OCI-LY3 (cell line): ENCODE measurements at regions not wholly inside any gene's neighbourhood (a gene's known extent, or its start where the extent isn't known, plus 50 kb on each side); places are given as distances from the start of the nearest gene placed in this dataset.

Source experiments
- H2AFZ ChIP-seq: fragments of 200-600, 300-600 bp; shearing (Covaris generic); 2 replicates; pipeline ENCODE4 v1.6.0; 2014; ENCODE audit warnings: antibody characterized with exemption, low read depth, low read length
- H3K27ac ChIP-seq: fragments of 200-600, 300-600 bp; sonication (generic); 2 replicates; pipeline ENCODE4 v1.5.1; 2014; ENCODE audit warnings: mild to moderate bottlenecking, low read length, moderate library complexity, mixed read lengths
- H3K27me3 ChIP-seq: fragments of 200-600, 300-600 bp; sonication (generic); 2 replicates; pipeline ENCODE4 v1.6.1; 2014; ENCODE audit warnings: low read depth, low read length, mixed read lengths
- H3K36me3 ChIP-seq: fragments of 200-600, 300-600 bp; sonication (generic); replicated peaks from 2 replicates; pipeline ENCODE3; 2014; ENCODE audit warnings: low read depth, low read length, mixed read lengths
- H3K4me1 ChIP-seq: fragments of 300-600, 200-600 bp; sonication (generic); 2 replicates; pipeline ENCODE4 v1.6.1; 2014; ENCODE audit warnings: low read length, mixed read lengths
- H3K4me2 ChIP-seq: fragments of 200-600, 300-600 bp; sonication (generic); 2 replicates; pipeline ENCODE4 v1.6.1; 2014; ENCODE audit warnings: low read length, mixed read lengths
- H3K4me3 ChIP-seq: fragments of 300-600, 200-600 bp; sonication (generic); 2 replicates; pipeline ENCODE4 v1.5.1; 2014; ENCODE audit warnings: antibody characterized with exemption, mild to moderate bottlenecking, low read length, moderate library complexity
- H3K79me2 ChIP-seq: fragments of 300-600, 200-600 bp; shearing (Covaris generic); 2 replicates; pipeline ENCODE4 v1.6.1; 2014; ENCODE audit warnings: mild to moderate bottlenecking, low read length, mixed read lengths
- H3K9ac ChIP-seq: fragments of 300-600, 200-600 bp; shearing (Covaris generic); 2 replicates; pipeline ENCODE4 v1.6.0; 2014; ENCODE audit warnings: mild to moderate bottlenecking, low read length, moderate library complexity
- H3K9me3 ChIP-seq: fragments of 200-600, 300-600 bp; shearing (Covaris generic); 2 replicates; pipeline ENCODE4 v1.6.1; 2014; ENCODE audit warnings: low read length, mixed read lengths; ENCODE audit not compliant: insufficient read depth
- H4K20me1 ChIP-seq: fragments of 200-600, 300-600 bp; sonication (generic); 2 replicates; pipeline ENCODE4 v1.6.1; 2016; ENCODE audit warnings: low read length, mixed read lengths; ENCODE audit not compliant: insufficient read depth
- EZH2phosphoT487 ChIP-seq: fragments of 200-600 bp; shearing (Covaris generic); IDR thresholded peaks from 2 replicates; pipeline ENCODE4 v1.6.1; 2018; ENCODE audit warnings: antibody characterized with exemption, mixed run types, low read depth
- TF ChIP-seq, protein P1 (sequence below): fragments of 200-600, 300-600 bp; sonication (generic); IDR thresholded peaks from 2 replicates; pipeline ENCODE4 v1.5.1; 2014; ENCODE audit warnings: antibody characterized with exemption, low read length, low read depth

DNA sequence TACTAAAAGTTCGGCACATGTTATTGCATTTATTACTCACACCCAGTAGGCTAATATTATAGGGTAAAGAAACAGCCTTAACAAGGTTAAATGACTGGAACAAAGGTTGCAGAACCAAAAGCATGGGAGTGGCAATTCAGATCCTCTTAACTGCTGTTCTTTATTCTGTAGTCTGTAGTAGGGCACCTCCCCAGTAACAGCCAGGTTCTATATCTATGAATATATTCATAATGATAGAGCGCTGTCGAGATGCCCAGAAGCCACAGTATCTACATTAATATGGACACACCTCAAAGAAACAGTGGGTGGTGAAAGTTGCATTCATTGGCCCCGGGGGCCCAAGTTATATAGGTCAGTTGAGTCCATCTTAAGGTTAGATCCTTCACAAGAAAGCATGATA is 340.9 kb upstream of the THRB start:
- no peak for TF ChIP-seq EZH2phosphoT487
- TF ChIP-seq, protein P1, sequence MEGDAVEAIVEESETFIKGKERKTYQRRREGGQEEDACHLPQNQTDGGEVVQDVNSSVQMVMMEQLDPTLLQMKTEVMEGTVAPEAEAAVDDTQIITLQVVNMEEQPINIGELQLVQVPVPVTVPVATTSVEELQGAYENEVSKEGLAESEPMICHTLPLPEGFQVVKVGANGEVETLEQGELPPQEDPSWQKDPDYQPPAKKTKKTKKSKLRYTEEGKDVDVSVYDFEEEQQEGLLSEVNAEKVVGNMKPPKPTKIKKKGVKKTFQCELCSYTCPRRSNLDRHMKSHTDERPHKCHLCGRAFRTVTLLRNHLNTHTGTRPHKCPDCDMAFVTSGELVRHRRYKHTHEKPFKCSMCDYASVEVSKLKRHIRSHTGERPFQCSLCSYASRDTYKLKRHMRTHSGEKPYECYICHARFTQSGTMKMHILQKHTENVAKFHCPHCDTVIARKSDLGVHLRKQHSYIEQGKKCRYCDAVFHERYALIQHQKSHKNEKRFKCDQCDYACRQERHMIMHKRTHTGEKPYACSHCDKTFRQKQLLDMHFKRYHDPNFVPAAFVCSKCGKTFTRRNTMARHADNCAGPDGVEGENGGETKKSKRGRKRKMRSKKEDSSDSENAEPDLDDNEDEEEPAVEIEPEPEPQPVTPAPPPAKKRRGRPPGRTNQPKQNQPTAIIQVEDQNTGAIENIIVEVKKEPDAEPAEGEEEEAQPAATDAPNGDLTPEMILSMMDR = no peak

DNA sequence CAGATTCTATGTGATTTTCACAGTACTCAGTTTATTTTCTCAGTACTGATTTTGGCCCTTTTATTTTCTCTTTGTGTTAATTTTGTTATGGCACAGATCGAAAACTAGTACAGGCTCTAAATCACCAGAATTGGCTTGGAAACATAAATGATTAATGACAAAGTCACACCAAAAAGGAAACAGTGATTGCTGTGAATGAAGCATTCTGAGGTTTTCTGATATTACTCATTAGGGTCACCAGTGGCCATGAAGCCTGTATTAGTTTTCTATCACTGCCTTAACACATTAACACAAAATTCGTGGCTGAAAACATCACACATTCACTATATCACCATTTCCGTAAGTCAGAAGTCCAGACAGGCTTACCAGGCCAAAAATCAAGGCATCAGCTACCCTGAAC is 343.0 kb upstream of the THRB start:
- H3K9ac ChIP-seq = no peak overlapping the region
- no peaks in the 10 kb centered on the region for H3K79me2 ChIP-seq
- H3K4me2 ChIP-seq = no peak overlapping the region
- H3K4me1 ChIP-seq = no peaks in the 10 kb centered on the region
- H3K27ac ChIP-seq = no peak overlapping the region
- H4K20me1 ChIP-seq = no peaks in the 10 kb centered on the region
- H3K27me3 ChIP-seq = 0 out of 2 replicates have a peak, but pooled peaks cover 3% of the 10 kb centered on the region
- H2AFZ ChIP-seq = no peak overlapping the region
- no peaks in the 10 kb centered on the region for H3K36me3 ChIP-seq
- no peak for TF ChIP-seq EZH2phosphoT487
- TF ChIP-seq, protein P1 = no peak
- no peaks in the 10 kb centered on the region for H3K9me3 ChIP-seq
- H3K4me3 ChIP-seq = no peak overlapping the region

More for the DNA sequence above, 340.9 kb upstream of the THRB start:
- H3K4me1 ChIP-seq = no peaks in the 10 kb centered on the region
- H2AFZ ChIP-seq = no peak overlapping the region
- H3K4me3 ChIP-seq = no peak overlapping the region
- H4K20me1 ChIP-seq = no peaks in the 10 kb centered on the region
- H3K27ac ChIP-seq = no peak overlapping the region
- H3K79me2 ChIP-seq = no peaks in the 10 kb centered on the region
- no peaks in the 10 kb centered on the region for H3K9me3 ChIP-seq
- H3K27me3 ChIP-seq = 0 out of 2 replicates have a peak, but pooled peaks cover 3% of the 10 kb centered on the region
- H3K36me3 ChIP-seq = no peaks in the 10 kb centered on the region
- H3K4me2 ChIP-seq = no peak overlapping the region
- no peak overlapping the region for H3K9ac ChIP-seq

GRCh38 chr3:24838533-24838932 is 343.9 kb upstream of the THRB start:
- no peaks in the 10 kb centered on the region for H4K20me1 ChIP-seq
- no peak for TF ChIP-seq EZH2phosphoT487
- TF ChIP-seq, protein P1 = no peak
- H3K36me3 ChIP-seq = no peaks in the 10 kb centered on the region
- H3K27me3 ChIP-seq = 0 out of 2 replicates have a peak, but pooled peaks cover 3% of the 10 kb centered on the region
- no peak overlapping the region for H3K4me3 ChIP-seq
- no peaks in the 10 kb centered on the region for H3K9me3 ChIP-seq
- no peak overlapping the region for H3K9ac ChIP-seq
- H3K4me1 ChIP-seq = no peaks in the 10 kb centered on the region
- H3K4me2 ChIP-seq = no peak overlapping the region
- H2AFZ ChIP-seq = no peak overlapping the region
- H3K27ac ChIP-seq = no peak overlapping the region
- H3K79me2 ChIP-seq = no peaks in the 10 kb centered on the region

DNA sequence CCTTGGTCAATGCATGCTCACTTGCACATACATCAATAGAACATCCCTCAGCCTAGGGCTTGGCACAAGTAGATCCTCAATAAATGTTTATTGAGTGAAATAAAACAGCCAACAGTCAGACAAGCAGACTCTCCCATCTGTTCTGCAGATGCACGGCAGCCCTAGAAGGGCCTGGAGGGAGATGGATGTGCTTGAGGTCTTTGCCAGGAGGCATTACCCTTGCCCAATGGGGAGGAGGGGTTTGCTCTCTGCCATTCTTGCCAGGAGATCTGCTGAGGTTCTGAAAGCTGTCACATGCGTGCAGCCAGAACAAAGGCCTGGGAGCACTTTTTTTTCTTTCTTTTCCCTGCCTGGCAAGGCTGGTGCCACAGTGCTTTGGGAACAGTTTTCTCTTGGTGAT is 349.3 kb upstream of the THRB start:
- 0 out of 2 replicates have a peak, but pooled peaks cover 3% of the 10 kb centered on the region for H3K27me3 ChIP-seq

More for the DNA sequence above, 349.3 kb upstream of the THRB start:
- no peaks in the 10 kb centered on the region for H3K79me2 ChIP-seq
- TF ChIP-seq, protein P1 = no peak
- no peak for TF ChIP-seq EZH2phosphoT487
- H3K9ac ChIP-seq = no peak overlapping the region
- no peak overlapping the region for H3K27ac ChIP-seq
- H2AFZ ChIP-seq = no peak overlapping the region
- no peaks in the 10 kb centered on the region for H3K4me1 ChIP-seq
- H3K9me3 ChIP-seq = no peaks in the 10 kb centered on the region
- no peaks in the 10 kb centered on the region for H4K20me1 ChIP-seq
- H3K36me3 ChIP-seq = no peaks in the 10 kb centered on the region
- no peak overlapping the region for H3K4me3 ChIP-seq
- no peak overlapping the region for H3K4me2 ChIP-seq
